NCI-H460 (cell line): ENCODE measurements at regions not wholly inside any gene's neighbourhood (a gene's known extent, or its start where the extent isn't known, plus 50 kb on each side); places are given as distances from the start of the nearest gene placed in this dataset.
"Not testable (repeated sequence)": the region's sequence is repeated elsewhere in the genome, so short reads cannot be mapped to it uniquely, and the experiment has no call there.

Experiments used
- DNase-seq: peaks from one replicate; pipeline ENCODE4 v3.0.0-alpha.2; 2016; ENCODE audit warnings: low read depth; ENCODE audit errors: extremely low read depth

DNA sequence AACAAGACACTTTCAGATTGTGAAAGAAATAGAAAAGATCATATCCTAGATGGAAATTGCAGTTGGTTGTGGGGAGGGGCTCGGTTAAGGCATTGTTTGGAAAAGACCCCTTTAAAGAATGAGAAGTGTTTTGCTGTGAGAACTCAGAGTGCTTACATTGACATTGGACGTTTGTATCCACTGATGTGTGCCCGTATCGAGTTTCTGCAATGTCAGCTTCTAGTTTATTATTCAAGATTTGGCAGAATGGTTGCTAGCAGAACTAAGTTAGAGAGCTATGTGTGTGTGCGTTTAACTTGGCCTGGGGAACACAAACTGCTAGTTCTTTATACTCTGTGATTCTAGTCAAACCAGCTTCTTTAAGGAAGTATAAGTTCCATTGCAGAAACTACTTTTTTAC, 2702.5 kb downstream of the PCDH7 start:
- no peak for DNase-seq

DNA sequence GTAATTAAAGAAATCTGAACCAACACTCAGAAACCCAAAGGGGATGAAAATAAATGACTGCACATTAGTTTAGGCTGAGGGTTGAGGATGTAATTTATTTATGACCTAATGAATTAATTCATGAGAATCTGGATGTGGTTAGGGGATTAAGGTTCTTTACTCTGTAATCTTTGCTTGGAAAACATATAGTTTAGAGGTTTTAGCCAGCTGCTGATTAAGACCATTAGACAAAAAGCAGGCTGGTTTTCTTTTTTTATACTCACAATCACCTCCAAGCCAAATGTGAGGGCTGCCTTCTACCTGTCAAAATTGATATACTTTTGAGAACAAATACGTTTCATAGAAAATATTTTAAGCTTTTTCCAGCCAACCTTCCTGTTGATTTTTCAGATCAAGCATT, 2705.8 kb downstream of the PCDH7 start:
- DNase-seq, result no peak

GRCh38 chr4:33427676-33428075, 2707.5 kb downstream of the PCDH7 start:
- DNase-seq, result no peak

DNA sequence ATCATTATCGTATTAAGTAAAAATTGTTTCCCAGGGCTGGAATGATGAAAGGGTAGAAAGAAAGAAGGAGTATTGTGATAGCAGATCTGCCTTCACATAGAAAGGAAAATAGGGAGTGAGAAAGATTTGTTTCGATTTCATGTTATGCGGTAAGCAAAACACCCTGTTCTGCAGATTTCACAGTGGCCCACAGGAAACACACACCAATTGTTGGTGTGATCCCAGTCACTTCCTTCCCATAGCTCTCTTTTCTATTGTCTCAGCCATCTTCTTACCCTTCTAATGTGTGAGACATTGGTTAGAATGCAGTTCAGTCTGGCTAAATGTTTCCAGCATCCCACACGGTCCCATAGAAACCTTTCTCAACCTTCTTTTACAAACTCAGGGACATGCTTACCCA, 2709.8 kb downstream of the PCDH7 start:
- no peak for DNase-seq

- no peak for DNase-seq
Observed at GRCh38 chr4:33437406-33437805, 2717.2 kb downstream of the PCDH7 start.

GRCh38 chr4:33446953-33447352, 2726.8 kb downstream of the PCDH7 start:
- DNase-seq, result no peak

DNA sequence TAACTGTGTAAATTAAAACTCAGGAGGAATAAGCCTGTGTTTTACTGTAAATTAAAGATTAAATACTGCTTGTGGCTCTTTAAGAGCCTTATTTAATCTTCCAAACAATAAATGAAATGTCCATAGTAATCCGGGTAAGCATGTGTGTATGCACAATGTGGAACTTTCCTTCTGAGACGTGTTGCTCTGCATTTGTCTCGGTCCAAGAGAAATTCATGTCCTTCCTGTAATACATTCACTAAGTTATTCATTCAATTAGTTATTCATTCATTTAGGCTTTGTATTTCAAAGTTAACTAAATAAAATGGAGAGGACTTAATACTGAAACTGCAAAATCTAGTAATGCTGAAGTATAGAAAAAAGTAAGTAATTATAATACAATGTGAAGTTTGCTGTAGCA, 2728.8 kb downstream of the PCDH7 start:
- DNase-seq, result no peak

GRCh38 chr4:33453436-33453835, 2733.3 kb downstream of the PCDH7 start:
- no peak for DNase-seq

- no peak for DNase-seq
Observed at GRCh38 chr4:33453916-33454315, 2733.7 kb downstream of the PCDH7 start.

DNA sequence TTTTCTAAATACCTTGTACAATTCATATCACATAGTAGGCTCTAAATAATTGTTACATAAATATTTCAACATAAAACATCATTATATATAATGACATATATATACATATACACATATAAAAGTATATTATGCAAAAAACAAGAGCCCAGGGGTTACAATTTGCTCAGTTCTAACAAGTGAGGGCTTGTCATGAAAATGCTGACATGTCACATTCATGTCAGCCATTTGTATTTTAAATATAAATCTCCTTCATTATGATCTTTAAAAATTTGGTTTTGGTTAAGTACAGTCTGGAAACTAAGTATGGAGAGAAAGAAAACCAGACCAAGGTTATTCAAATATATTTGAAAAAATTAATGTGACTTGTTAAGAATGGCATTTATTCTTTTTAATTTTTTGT, 2745.4 kb downstream of the PCDH7 start:
- DNase-seq, result no peak

DNA sequence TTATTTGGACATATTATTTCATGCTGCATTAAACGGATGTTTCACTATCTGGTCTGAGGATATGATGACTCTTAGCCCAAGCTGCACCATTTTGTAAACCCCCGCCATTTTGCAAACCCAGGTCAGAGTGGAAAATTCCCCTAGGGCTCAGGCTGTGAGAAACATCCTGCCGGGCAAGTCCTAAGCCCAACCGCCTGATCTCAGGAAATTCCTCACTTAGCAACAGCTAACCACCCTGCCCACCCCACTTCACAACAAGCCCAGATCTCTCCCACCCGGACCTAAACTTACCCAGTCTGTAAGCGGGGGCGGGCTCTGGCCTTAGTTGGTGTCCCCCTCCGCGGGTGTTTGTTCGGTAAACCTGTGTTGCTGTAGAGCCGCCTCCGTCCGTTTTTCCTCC, 2747.1 kb downstream of the PCDH7 start:
- DNase-seq, result no peak

- no peak for DNase-seq
Observed at GRCh38 chr4:33470805-33471204, 2750.6 kb downstream of the PCDH7 start.

DNA sequence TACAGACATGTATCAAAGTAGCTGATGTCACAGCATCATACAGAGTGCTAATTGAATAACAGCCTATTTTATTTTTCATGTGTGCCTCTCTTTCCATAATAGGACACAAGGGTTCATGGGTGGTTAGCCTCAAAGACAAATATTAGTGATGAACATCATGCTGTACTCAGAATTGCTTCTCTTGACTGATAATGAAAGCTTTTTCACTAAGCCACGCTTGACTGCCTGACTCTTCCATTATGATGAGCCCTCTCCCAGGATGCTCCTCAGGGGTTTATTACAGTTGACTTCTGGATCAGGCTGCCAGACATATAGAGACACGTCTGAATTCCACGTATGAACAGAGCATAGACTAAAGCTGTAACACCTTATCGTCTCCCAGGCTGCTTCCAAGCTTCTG, 2757.5 kb downstream of the PCDH7 start:
- DNase-seq, result no peak

DNA sequence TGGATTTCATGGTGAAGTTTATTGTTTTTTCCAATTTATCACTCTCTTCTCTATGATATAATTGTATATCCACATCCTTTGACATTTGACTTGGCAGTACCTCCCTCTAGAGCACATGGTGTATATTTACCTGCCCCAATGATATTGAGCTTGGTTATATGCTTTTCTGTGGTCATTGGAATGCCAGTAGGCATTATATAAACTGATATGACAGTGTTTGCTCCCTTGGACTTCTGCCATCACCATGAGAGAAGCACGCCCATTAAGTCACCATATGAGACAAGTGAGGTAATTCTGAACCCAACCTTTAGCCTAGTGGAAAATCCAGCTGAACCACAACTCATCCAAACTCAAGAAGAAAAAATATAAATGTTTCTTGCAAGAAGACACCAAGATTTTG, 2761.5 kb downstream of the ARAP2 start:
- DNase-seq, result no peak

DNA sequence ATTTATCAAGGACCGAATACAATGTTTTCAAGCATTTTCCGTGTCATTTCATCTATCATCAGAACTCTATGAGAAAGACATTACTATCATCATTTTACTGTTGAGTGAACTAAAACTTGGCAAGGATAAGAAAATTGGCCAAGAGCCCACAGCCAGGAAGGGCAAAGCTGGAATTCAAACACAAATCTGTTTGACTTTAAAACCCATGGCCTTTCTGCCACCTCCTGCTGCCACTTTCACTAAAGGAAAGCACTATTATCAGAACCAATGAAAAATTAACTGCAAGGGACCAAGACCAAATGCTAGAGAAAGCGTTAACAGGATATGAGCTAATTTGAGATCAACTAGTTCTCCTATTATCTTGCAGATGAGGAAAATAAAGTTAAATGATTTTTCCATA, 2759.2 kb downstream of the ARAP2 start:
- DNase-seq, result no peak

DNA sequence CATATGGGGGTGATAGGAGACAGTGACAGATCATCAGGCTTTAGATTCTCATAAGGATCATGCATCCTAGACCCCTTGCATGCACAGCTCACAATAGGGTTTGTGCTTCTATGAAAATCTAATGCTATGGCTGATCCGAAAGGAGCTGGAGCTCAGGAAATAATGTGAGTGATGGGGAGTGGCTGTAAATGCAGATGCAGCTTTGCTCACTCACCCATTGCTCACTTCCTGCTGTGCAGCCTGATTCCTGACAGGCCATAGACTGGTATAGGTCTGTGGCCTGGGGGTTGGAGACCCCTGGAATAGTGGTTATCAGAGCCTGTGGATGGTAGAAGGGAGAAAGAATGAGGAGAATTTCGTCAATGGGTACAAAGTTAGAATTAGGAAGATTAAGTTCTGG, 2751.1 kb downstream of the ARAP2 start:
- no peak for DNase-seq

DNA sequence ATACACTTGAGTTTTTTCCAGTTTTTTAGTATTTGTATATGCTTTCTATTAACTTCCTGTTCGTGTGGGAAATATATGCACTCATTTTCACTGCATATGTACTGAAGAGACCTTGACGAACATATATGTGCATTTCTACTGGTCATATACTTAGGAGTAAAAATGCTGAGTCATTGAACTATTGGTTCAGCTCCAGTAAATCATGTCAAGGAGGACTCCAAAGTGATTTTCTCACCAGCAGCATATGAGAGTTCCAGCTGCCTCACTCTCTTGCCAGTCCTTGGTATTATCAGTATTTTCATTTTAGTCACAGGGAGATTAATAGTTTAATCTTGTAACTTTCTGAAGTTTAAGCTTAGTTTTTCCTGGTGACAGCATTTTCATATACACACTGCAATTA, 2750.2 kb downstream of the ARAP2 start:
- DNase-seq, result peak; percentile 24

DNA sequence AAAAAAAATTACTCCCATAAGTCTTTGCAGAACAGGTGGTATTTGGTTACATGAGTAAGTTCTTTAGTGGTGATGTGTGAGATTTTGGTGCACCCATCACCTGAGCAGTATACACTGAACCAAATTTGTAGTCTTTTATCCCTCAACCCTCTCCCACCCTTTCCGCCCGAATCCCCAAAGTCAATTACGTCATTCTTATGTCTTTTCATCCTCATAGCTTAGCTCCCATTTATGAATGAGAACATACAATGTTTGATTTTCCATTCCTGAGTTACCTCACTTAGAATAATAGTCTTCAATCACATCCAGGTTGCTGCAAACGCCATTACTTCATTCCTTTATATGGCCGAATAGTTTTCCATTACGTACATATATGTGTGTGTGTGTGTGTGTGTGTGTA, 2742.7 kb downstream of the ARAP2 start:
- DNase-seq, result not testable (repeated sequence)

GRCh38 chr4:33512397-33512796, 2731.9 kb downstream of the ARAP2 start:
- DNase-seq, result no peak

GRCh38 chr4:33518856-33519255, 2725.5 kb downstream of the ARAP2 start:
- DNase-seq, result no peak

DNA sequence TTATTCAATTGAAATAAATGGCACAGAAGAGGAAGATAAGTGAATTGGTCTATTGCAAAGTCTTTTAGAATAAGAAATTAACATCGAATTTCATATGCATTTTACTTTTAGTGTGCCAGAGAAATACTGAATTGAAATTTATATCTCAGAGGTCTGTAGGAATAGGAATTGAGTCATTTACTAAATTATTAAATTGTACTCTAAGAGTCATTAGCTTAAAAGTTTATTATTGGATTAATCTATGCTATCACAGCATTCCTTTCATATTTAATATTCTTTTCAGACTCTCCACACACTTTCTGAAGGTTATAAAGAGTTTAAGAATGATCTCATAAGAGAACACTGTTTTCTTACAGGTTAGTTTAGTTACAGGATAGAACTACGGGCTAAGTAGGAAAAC, 2711.5 kb downstream of the ARAP2 start:
- no peak for DNase-seq

DNA sequence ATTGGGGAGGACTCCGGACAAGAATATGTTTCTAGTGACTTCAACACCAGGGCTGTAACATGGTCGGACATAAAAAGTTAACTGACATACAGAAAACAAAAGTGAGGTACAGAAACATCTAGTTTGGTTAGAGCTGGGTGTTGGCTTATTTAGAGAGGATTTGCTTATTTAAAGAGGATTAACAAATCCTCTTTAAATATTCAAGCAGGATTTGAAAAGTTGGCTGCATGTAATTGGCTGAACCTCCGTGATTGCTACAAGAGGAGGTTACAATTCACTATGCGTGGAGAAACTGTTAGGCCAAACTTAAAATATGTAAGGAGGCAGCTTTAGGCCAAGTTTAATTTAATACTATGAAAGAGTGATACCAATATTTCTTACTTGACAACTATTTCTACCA, 2707.4 kb downstream of the ARAP2 start:
- no peak for DNase-seq

- DNase-seq, result no peak
Observed at GRCh38 chr4:33537527-33537926, 2706.8 kb downstream of the ARAP2 start.

GRCh38 chr4:33543941-33544450, 2700.3 kb downstream of the ARAP2 start:
- DNase-seq, result no peak
